K562 (cell line): ENCODE measurements at regions not wholly inside any gene's neighbourhood (a gene's known extent, or its start where the extent isn't known, plus 50 kb on each side); places are given as distances from the start of the nearest gene placed in this dataset.

Experiments
- ATAC-seq: fragments of 200-7000 bp; cut with Tn5 transposase; 3 replicates; pipeline ENCODE4 v1.9.1; 2020; ENCODE audit warnings: moderate library complexity
- BruUV-seq: library from RNA; stranded (reverse); fragments of 400-500 nt; replicated peaks from 2 replicates; lab custom pipeline; 2021; lab: Mats Ljungman, UMichigan
- CTCF ChIA-PET: fragments of 300-600 bp; formaldehyde crosslinking; extraction: SDS; loops from one replicate; lab custom pipeline; 2021; ENCODE audit warnings: low intra/inter-chr PET ratio; lab: Yijun Ruan, JAX
- POLR2A ChIA-PET: fragments of 300-600, 350-650 bp; sonication (Branson Sonifier 250); formaldehyde crosslinking; extraction: SDS; loops from one replicate; lab custom pipeline; 2021; ENCODE audit warnings: antibody characterized with exemption, inconsistent platforms; lab: Yijun Ruan, JAX
- DNase-seq, 4 experiments: peaks; one replicate each; pipeline versions ENCODE4 v3.0.0 to v3.0.0-alpha.2; 2011 to 2018; ENCODE audit warnings: low spot score in 3 of 4, mixed read lengths in 3 of 4; ENCODE audit errors: extremely low read depth in 1 of 4
- FAIRE-seq: peaks from 2 replicates; lab custom pipeline; 2011; peaks lifted over from hg19 to GRCh38; lab: Jason Lieb, UNC
- H2AFZ ChIP-seq: 2 replicates; pipeline ENCODE4 v1.6.0; 2011; ENCODE audit warnings: low read depth, low read length, control low read depth, inconsistent platforms
- H3K27ac ChIP-seq: fragments of 200-600 bp; 3 replicates; pipeline ENCODE4 v1.8.0; 2011; ENCODE audit warnings: low read depth, mild to moderate bottlenecking, control low read depth, inconsistent platforms, low read length, moderate library complexity, mixed read lengths; ENCODE audit errors: extremely low read depth
- H3K27me3 ChIP-seq, 2 experiments: fragments of 300-600 bp in 1 of 2; 2 replicates in 1 of 2; 3 replicates in 1 of 2; pipeline versions ENCODE4 v1.6.0 to v1.8.0; 2011; ENCODE audit warnings: inconsistent platforms in 2 of 2, low read length in 2 of 2, mild to moderate bottlenecking in 1 of 2, mixed read lengths in 1 of 2, moderate library complexity in 1 of 2; ENCODE audit not compliant: control insufficient read depth in 2 of 2, insufficient read depth in 2 of 2
- H3K36me3 ChIP-seq: fragments of 300-600 bp; 3 replicates; pipeline ENCODE4 v1.8.0; 2011; ENCODE audit warnings: mild to moderate bottlenecking, low read length, inconsistent platforms; ENCODE audit not compliant: control insufficient read depth, insufficient read depth
- H3K4me1 ChIP-seq, 2 experiments: fragments of 200-600 bp in 1 of 2; replicated peaks in 1 of 2; 2 replicates in 1 of 2; 3 replicates in 1 of 2; pipeline versions ENCODE4 v1.5.1 to v1.8.0; 2011; ENCODE audit warnings: inconsistent platforms in 2 of 2, low read length in 2 of 2, mild to moderate bottlenecking in 1 of 2, mixed read lengths in 1 of 2, moderate library complexity in 1 of 2; ENCODE audit not compliant: control insufficient read depth in 2 of 2, insufficient read depth in 2 of 2
- H3K4me2 ChIP-seq: 2 replicates; pipeline ENCODE4 v1.6.1; 2011; ENCODE audit warnings: low read length, control low read depth, inconsistent platforms, mixed read lengths; ENCODE audit not compliant: insufficient read depth
- H3K4me3 ChIP-seq: fragments of 200-600 bp; sonication (generic), shearing (Covaris generic); 2 replicates; pipeline ENCODE4 v1.5.1; 2016; ENCODE audit warnings: control low read depth, inconsistent platforms
- H3K79me2 ChIP-seq: fragments of 200-600 bp; 3 replicates; pipeline ENCODE4 v1.8.0; 2011; ENCODE audit warnings: low read length, inconsistent platforms; ENCODE audit not compliant: control insufficient read depth, insufficient read depth
- H3K9ac ChIP-seq, 2 experiments: 2 replicates each; pipeline versions ENCODE4 v1.6.0 to v1.6.1; 2011; ENCODE audit warnings: low read depth in 2 of 2, low read length in 2 of 2, control low read depth in 1 of 2, inconsistent platforms in 1 of 2, mild to moderate bottlenecking in 1 of 2, mixed read lengths in 1 of 2; ENCODE audit not compliant: insufficient read depth in 1 of 2
- H3K9me1 ChIP-seq: one replicate; pipeline ENCODE4 v1.6.0; 2011; ENCODE audit warnings: inconsistent platforms, mild to moderate bottlenecking, low read length, moderate library complexity; ENCODE audit not compliant: control insufficient read depth, insufficient read depth
- H3K9me3 ChIP-seq: replicated peaks from 2 replicates; pipeline ENCODE4 v1.5.1; 2011; ENCODE audit warnings: low read depth, low read length, inconsistent platforms; ENCODE audit not compliant: control insufficient read depth, insufficient read depth
- H4K20me1 ChIP-seq: replicated peaks from 2 replicates; pipeline ENCODE4 v1.6.1; 2011; ENCODE audit warnings: low read length, inconsistent platforms, mixed read lengths; ENCODE audit not compliant: control insufficient read depth, insufficient read depth
- ADNP ChIP-seq: fragments of 200-800 bp; sonication (Bioruptor generic); IDR thresholded peaks from 2 replicates; pipeline ENCODE4 v1.6.1; 2016; ENCODE audit warnings: missing genetic modification characterization, missing compliant biosample characterization
- BRD9 ChIP-seq: fragments of 450-650 bp; IDR thresholded peaks from 2 replicates; pipeline ENCODE4 v1.6.1; 2018; ENCODE audit warnings: low read depth; ENCODE audit not compliant: partially characterized antibody
- CCNT2 ChIP-seq: IDR thresholded peaks from 2 replicates; pipeline ENCODE4 v1.6.1; 2011; ENCODE audit warnings: borderline replicate concordance, low read depth, mild to moderate bottlenecking, moderate library complexity, mixed read lengths, low read length; ENCODE audit not compliant: insufficient read length; ENCODE audit errors: extremely low read depth
- CREBBP ChIP-seq: IDR thresholded peaks from one replicate; pipeline ENCODE4 v1.6.1; 2012; ENCODE audit warnings: low read depth, mild to moderate bottlenecking, control low read depth, inconsistent platforms, low read length
- E2F4 ChIP-seq: sonication (generic); formaldehyde crosslinking; IDR thresholded peaks from 2 replicates; pipeline ENCODE4 v1.8.0; 2022; ENCODE audit warnings: mild to moderate bottlenecking, low read depth, missing genetic modification reagents
- HDGF ChIP-seq: fragments of 450-650 bp; IDR thresholded peaks from 2 replicates; pipeline ENCODE4 v1.6.1; 2016
- LEF1 ChIP-seq: fragments of 450-650 bp; IDR thresholded peaks from 2 replicates; pipeline ENCODE4 v1.6.1; 2016; ENCODE audit warnings: mild to moderate bottlenecking
- MCM7 ChIP-seq, 2 experiments: fragments of 450-650 bp; IDR thresholded peaks; 2 replicates each; pipeline ENCODE4 v1.6.1; 2016 to 2018
- MTA1 ChIP-seq: fragments of 450-650 bp; IDR thresholded peaks from 2 replicates; pipeline ENCODE4 v1.6.1; 2017; ENCODE audit warnings: borderline replicate concordance
- POU5F1 ChIP-seq: fragments of 150-350 bp; IDR thresholded peaks from 2 replicates; pipeline ENCODE4 v1.6.1; 2014; ENCODE audit warnings: borderline replicate concordance, low read length, low read depth, mild to moderate bottlenecking; ENCODE audit not compliant: partially characterized antibody
- RBFOX2 ChIP-seq: fragments of 200-400 bp; formaldehyde crosslinking; IDR thresholded peaks from 2 replicates; pipeline ENCODE4 v1.6.1; 2017; ENCODE audit warnings: low read depth, mild to moderate bottlenecking, low read length, moderate library complexity
- RBM15 ChIP-seq: fragments of 200-400 bp; formaldehyde crosslinking; IDR thresholded peaks from 2 replicates; pipeline ENCODE4 v1.6.1; 2018; ENCODE audit warnings: mild to moderate bottlenecking, low read length, moderate library complexity; ENCODE audit not compliant: insufficient read depth
- RBM39 ChIP-seq: fragments of 200-400 bp; formaldehyde crosslinking; optimal IDR thresholded peaks from 2 replicates; pipeline ENCODE3; 2018; ENCODE audit warnings: low read depth, low read length
- TAF7 ChIP-seq: fragments of 450-650 bp; IDR thresholded peaks from 2 replicates; pipeline ENCODE4 v1.6.1; 2016; ENCODE audit warnings: missing genetic modification characterization, missing compliant biosample characterization
- ZBTB49 ChIP-seq: sonication (generic); formaldehyde crosslinking; IDR thresholded peaks from 2 replicates; pipeline ENCODE4 v1.8.0; 2022; ENCODE audit warnings: missing genetic modification reagents, mild to moderate bottlenecking, borderline replicate concordance
- ZNF121 ChIP-seq: sonication (generic); formaldehyde crosslinking; conservative IDR thresholded peaks from 2 replicates; pipeline ENCODE4 v1.8.0; 2022; ENCODE audit warnings: missing genetic modification reagents
- ZNF551 ChIP-seq: fragments of 250-450 bp; sonication (Bioruptor Pico); IDR thresholded peaks from 2 replicates; pipeline ENCODE4 v1.5.0; 2021; ENCODE audit warnings: mild to moderate bottlenecking, moderate library complexity
- WGBS: fragments of 100-300 bp; shearing (Covaris generic); methylation state at CpG from one replicate; pipeline ENCODE4 v1.1.6; 2016; ENCODE audit warnings: low coverage, mixed read lengths; ENCODE audit not compliant: insufficient coverage; ENCODE audit errors: missing lambda C conversion rate; 5-methylcytosine and 5-hydroxymethylcytosine counted together
- in situ Hi-C: fragments of 300-500 bp; cut with MboI; formaldehyde crosslinking; loops from 4 replicates; pipeline ENCODE4 v1.15.0; 2018; ENCODE audit warnings: inconsistent platforms, mixed read lengths
- intact Hi-C: fragments of 100-400 bp; cut with micrococcal nuclease; formaldehyde crosslinking; loops from 2 replicates; pipeline ENCODE4 v1.14.2; 2022

GRCh38 chr4:18942874-18943273, 921.3 kb upstream of the LCORL start:
- CTCF ChIA-PET: no interaction called here

GRCh38 chr4:18938343-18939099, 917.0 kb upstream of the LCORL start:
- Histone ChIP-seq H3K9me1 (no peaks in the 10 kb centered on the region), H4K20me1 (no peaks in the 10 kb centered on the region), H3K79me2 (no peaks in the 10 kb centered on the region), H3K36me3 (no peaks in the 10 kb centered on the region), H3K4me3 (no peak overlapping the region), H2AFZ (no peak overlapping the region), H3K9ac (no peak overlapping the region), H3K27me3 (no peaks in the 10 kb centered on the region), H3K4me2 (no peak overlapping the region), H3K4me1 (no peaks in the 10 kb centered on the region), H3K27ac (no peak overlapping the region), H3K9me3 (no peaks in the 10 kb centered on the region)
- WGBS: 0% methylated on average over 3 of the region's 3 CpGs
- BruUV-seq: no TSS peak
- ATAC-seq (no peak), DNase-seq (no peak), FAIRE-seq (no peak)
- POLR2A ChIA-PET: no interaction called here
- in situ Hi-C loops (no loop called here), intact Hi-C loops (no loop called here)
- CTCF ChIA-PET: no interaction called here
- no peak for TF ChIP-seq POU5F1
- no peak for TF ChIP-seq CCNT2
- TF ChIP-seq TAF7: no peak
- no peak for TF ChIP-seq MTA1
- TF ChIP-seq ZBTB49: no peak
- TF ChIP-seq HDGF: no peak
- no peak for TF ChIP-seq RBFOX2
- no peak for TF ChIP-seq MCM7 (IDR thresholded peaks at IDR 0.05)
- TF ChIP-seq E2F4 (CRISPR knock-in tag): no peak
- TF ChIP-seq ZNF551 (CRISPR knock-in tag): no peak
- TF ChIP-seq CREBBP: no peak

More at GRCh38 chr4:18942874-18943273, 921.3 kb upstream of the LCORL start:
- H4K20me1 ChIP-seq: no peaks in the 10 kb centered on the region
- no peaks in the 10 kb centered on the region for H3K9me1 ChIP-seq
- FAIRE-seq (no peak), DNase-seq (no peak), ATAC-seq (no peak)
- 0 out of 2 replicates have a peak, but pooled peaks cover 2% of the 10 kb centered on the region for H3K9me3 ChIP-seq
- POLR2A ChIA-PET: no interaction called here
- no peaks in the 10 kb centered on the region for H3K79me2 ChIP-seq
- no peaks in the 10 kb centered on the region for H3K27me3 ChIP-seq
- BruUV-seq: no TSS peak
- no peaks in the 10 kb centered on the region for H3K4me1 ChIP-seq
- in situ Hi-C loops (no loop called here), intact Hi-C loops (no loop called here)
- no peak overlapping the region for H2AFZ ChIP-seq
- no peaks in the 10 kb centered on the region for H3K36me3 ChIP-seq
- no peak overlapping the region for H3K9ac ChIP-seq
- H3K27ac ChIP-seq: no peak overlapping the region
- no peak overlapping the region for H3K4me2 ChIP-seq
- no peak for TF ChIP-seq ADNP
- TF ChIP-seq ZNF121 (CRISPR knock-in tag): no peak
- TF ChIP-seq RBM15: no peak
- TF ChIP-seq RBM39: no peak
- no peak for TF ChIP-seq BRD9
- no peak for TF ChIP-seq LEF1
- no peak overlapping the region for H3K4me3 ChIP-seq
